ENCODE measurements at regions not wholly inside any gene's neighbourhood (a gene's known extent, or its start where the extent isn't known, plus 50 kb on each side); places are given as distances from the start of the nearest gene placed in this dataset.

DNA sequence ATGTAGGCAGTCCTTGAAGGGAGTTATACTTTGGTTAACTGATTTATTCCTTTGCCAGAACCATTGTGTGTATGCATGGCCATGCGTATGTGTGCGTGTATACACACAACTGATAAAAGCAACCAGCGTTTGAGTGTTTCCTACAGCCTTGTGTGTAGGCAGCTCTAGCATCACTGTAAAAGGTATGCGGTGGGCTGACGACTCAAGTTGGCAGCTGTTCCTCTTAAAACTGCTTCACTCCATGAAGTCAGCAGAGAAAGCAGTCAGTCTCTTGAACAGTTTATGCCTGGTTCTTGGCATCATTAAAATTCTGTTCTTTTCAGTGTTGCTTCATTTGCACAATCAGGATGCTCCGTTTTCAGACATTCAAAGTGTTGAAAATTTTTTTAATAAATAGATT is 103.5 kb upstream of the FRMPD4 start:
- TF ChIP-seq POLR2A (IDR thresholded peaks at IDR 0.05) (no peak), POLR2AphosphoS5 (IDR thresholded peaks at IDR 0.05) (no peak), CTCF (IDR thresholded peaks at IDR 0.05) (no peak), EP300 (IDR thresholded peaks at IDR 0.05) (no peak)

All from upper lobe of left lung (tissue), 4 donors.